A549 (cell line): ENCODE measurements at regions not wholly inside any gene's neighbourhood (a gene's known extent, or its start where the extent isn't known, plus 50 kb on each side); places are given as distances from the start of the nearest gene placed in this dataset.
"Not testable (repeated sequence)": the region's sequence is repeated elsewhere in the genome, so short reads cannot be mapped to it uniquely, and the experiment has no call there.

Source experiments
- CTCF ChIP-seq: fragments of >200 bp; sonication (Bioruptor Twin); formaldehyde crosslinking; IDR thresholded peaks from 3 replicates; pipeline ENCODE4 v1.5.1; 2016
- PBX3 ChIP-seq: IDR thresholded peaks from 2 replicates; pipeline ENCODE4 v1.6.1; 2012
- RAD21 ChIP-seq, 2 experiments: fragments of >200 bp in 1 of 2; sonication (Bioruptor Twin) in 1 of 2; formaldehyde crosslinking in 1 of 2; IDR thresholded peaks in 1 of 2; conservative IDR thresholded peaks in 1 of 2; 2 replicates in 1 of 2; 3 replicates in 1 of 2; pipeline ENCODE4 v1.6.1; 2012 to 2018; ENCODE audit warnings: inconsistent platforms in 1 of 2
- RCOR1 ChIP-seq: fragments of 150-350 bp; IDR thresholded peaks from 2 replicates; pipeline ENCODE4 v1.6.1; 2014; ENCODE audit warnings: antibody characterized with exemption, low read length, low read depth
- RNF2 ChIP-seq: fragments of 200-600 bp; sonication (generic); IDR thresholded peaks from 2 replicates; pipeline ENCODE4 v1.6.1; 2016; ENCODE audit warnings: low read depth, mild to moderate bottlenecking, antibody characterized with exemption, moderate library complexity, borderline replicate concordance
- SMC3 ChIP-seq: fragments of >200 bp; sonication (Bioruptor Twin); formaldehyde crosslinking; IDR thresholded peaks from 3 replicates; pipeline ENCODE4 v1.6.1; 2018; ENCODE audit warnings: inconsistent platforms

GRCh38 chr3:144907581-144907980 lies 936.0 kb downstream of the DIPK2A start:
- TF ChIP-seq SMC3; RAD21 (conservative IDR thresholded peaks at IDR 0.05 in 1 of 2, IDR thresholded peaks at IDR 0.05 in 1 of 2); RCOR1; CTCF; PBX3; RNF2: not testable (repeated sequence)
